A549 (cell line): ENCODE measurements at regions not wholly inside any gene's neighbourhood (a gene's known extent, or its start where the extent isn't known, plus 50 kb on each side); places are given as distances from the start of the nearest gene placed in this dataset.

ENCODE experiments used
- ATAC-seq, 2 experiments: fragments of 200-7000 bp in 1 of 2; fragments of >200 bp in 1 of 2; cut with Nextera tagmentation in 1 of 2; cut with Tn5 transposase in 1 of 2; 3 replicates each; pipeline versions ENCODE4 v1.8.0 to v1.9.1; 2018 to 2020; ENCODE audit warnings: mild to moderate bottlenecking in 1 of 2, moderate library complexity in 1 of 2
- CTCF ChIA-PET: fragments of 300-600 bp; sonication (Branson Sonifier 250); formaldehyde crosslinking; extraction: SDS; loops from one replicate; lab custom pipeline; 2021; ENCODE audit warnings: antibody characterized with exemption, inconsistent platforms; lab: Yijun Ruan, JAX
- POLR2A ChIA-PET: fragments of 350-600 bp; formaldehyde crosslinking; extraction: SDS; loops from one replicate; lab custom pipeline; 2021; ENCODE audit warnings: antibody characterized with exemption, inconsistent platforms; lab: Yijun Ruan, JAX
- DNase-seq, 2 experiments: peaks; one replicate each; pipeline versions ENCODE4 v3.0.0 to v3.0.0-alpha.2; 2011 to 2016; ENCODE audit warnings: low read depth in 1 of 2, low spot score in 1 of 2
- FAIRE-seq: peaks from 2 replicates; lab custom pipeline; 2011; peaks lifted over from hg19 to GRCh38; lab: Jason Lieb, UNC
- H3K27ac ChIP-seq, 2 experiments: fragments of >200 bp; sonication (Bioruptor Twin); formaldehyde crosslinking; 3 replicates each; pipeline ENCODE4 v1.5.1; 2016 to 2017
- H3K4me1 ChIP-seq: fragments of >200 bp; sonication (Bioruptor Twin); formaldehyde crosslinking; 3 replicates; pipeline ENCODE4 v1.6.1; 2016
- H3K4me2 ChIP-seq: fragments of >200 bp; sonication (Bioruptor Twin); formaldehyde crosslinking; 3 replicates; pipeline ENCODE4 v1.6.1; 2016
- H3K4me3 ChIP-seq: fragments of >200 bp; sonication (Bioruptor Twin); formaldehyde crosslinking; 3 replicates; pipeline ENCODE4 v1.5.1; 2016
- H3K9me3 ChIP-seq: fragments of >200 bp; sonication (Bioruptor Twin); formaldehyde crosslinking; 3 replicates; pipeline ENCODE4 v1.6.1; 2016
- CHD2 ChIP-seq: fragments of 150-350 bp; IDR thresholded peaks from 2 replicates; pipeline ENCODE4 v1.6.1; 2014; ENCODE audit warnings: low read length; ENCODE audit not compliant: partially characterized antibody
- CTCF ChIP-seq: fragments of >200 bp; sonication (Bioruptor Twin); formaldehyde crosslinking; IDR thresholded peaks from 3 replicates; pipeline ENCODE4 v1.5.1; 2016
- E2F6 ChIP-seq: IDR thresholded peaks from 2 replicates; pipeline ENCODE4 v1.6.1; 2012; ENCODE audit warnings: low read depth, borderline replicate concordance
- EHF ChIP-seq: fragments of 250-450 bp; sonication (Bioruptor Pico); IDR thresholded peaks from 2 replicates; pipeline ENCODE4 v1.5.0; 2020; ENCODE audit warnings: mild to moderate bottlenecking
- EHMT2 ChIP-seq: fragments of 200-600 bp; sonication (generic); IDR thresholded peaks from 2 replicates; pipeline ENCODE4 v1.6.1; 2016; ENCODE audit warnings: antibody characterized with exemption, low read depth, mild to moderate bottlenecking, moderate library complexity
- FOSB ChIP-seq: fragments of 250-450 bp; sonication (Bioruptor Pico); IDR thresholded peaks from 2 replicates; pipeline ENCODE4 v1.5.0; 2020; ENCODE audit warnings: mild to moderate bottlenecking, moderate library complexity
- FOSL2 ChIP-seq, 2 experiments: fragments of 450-650 bp in 1 of 2; fragments of >200 bp in 1 of 2; sonication (Bioruptor Twin) in 1 of 2; formaldehyde crosslinking; IDR thresholded peaks; 2 replicates each; pipeline versions ENCODE4 v1.5.0 to v1.6.1; 2016 to 2020; ENCODE audit warnings: mild to moderate bottlenecking in 1 of 2, moderate library complexity in 1 of 2
- GATA3 ChIP-seq: IDR thresholded peaks from 2 replicates; pipeline ENCODE4 v1.6.1; 2012; ENCODE audit warnings: borderline replicate concordance
- HEYL ChIP-seq: fragments of 250-450 bp; sonication (Bioruptor Pico); IDR thresholded peaks from 2 replicates; pipeline ENCODE4 v1.8.0; 2021; ENCODE audit warnings: mild to moderate bottlenecking, moderate library complexity
- HOXA7 ChIP-seq: fragments of 250-450 bp; sonication (Bioruptor Pico); IDR thresholded peaks from 2 replicates; pipeline ENCODE4 v1.5.0; 2020; ENCODE audit warnings: mild to moderate bottlenecking, moderate library complexity
- JUNB ChIP-seq: fragments of >200 bp; sonication (Bioruptor Twin); formaldehyde crosslinking; IDR thresholded peaks from 2 replicates; pipeline ENCODE4 v1.6.1; 2016
- MAX ChIP-seq: IDR thresholded peaks from 2 replicates; pipeline ENCODE4 v1.6.1; 2012
- RARB ChIP-seq: fragments of 250-450 bp; sonication (Bioruptor Pico); IDR thresholded peaks from 2 replicates; pipeline ENCODE4 v1.8.0; 2021; ENCODE audit warnings: mild to moderate bottlenecking, moderate library complexity
- USF2 ChIP-seq: fragments of 450-650 bp; IDR thresholded peaks from 2 replicates; pipeline ENCODE4 v1.6.1; 2014; ENCODE audit warnings: antibody characterized with exemption
- ZFP36 ChIP-seq: fragments of 450-650 bp; IDR thresholded peaks from 2 replicates; pipeline ENCODE4 v1.6.1; 2014; ENCODE audit warnings: borderline replicate concordance; ENCODE audit not compliant: partially characterized antibody
- WGBS: methylation state at CpG from one replicate; pipeline ENCODE4 v1.1.6; 2017; ENCODE audit errors: missing lambda C conversion rate; 5-methylcytosine and 5-hydroxymethylcytosine counted together
- TF ChIP-seq, protein P1 (sequence below): fragments of >200 bp; sonication (Bioruptor Twin); formaldehyde crosslinking; IDR thresholded peaks from 3 replicates; pipeline ENCODE4 v1.6.1; 2016
- TF ChIP-seq, protein P2 (sequence below): fragments of >200 bp; sonication (Bioruptor Twin); formaldehyde crosslinking; IDR thresholded peaks from 2 replicates; pipeline ENCODE4 v1.6.1; 2016

DNA sequence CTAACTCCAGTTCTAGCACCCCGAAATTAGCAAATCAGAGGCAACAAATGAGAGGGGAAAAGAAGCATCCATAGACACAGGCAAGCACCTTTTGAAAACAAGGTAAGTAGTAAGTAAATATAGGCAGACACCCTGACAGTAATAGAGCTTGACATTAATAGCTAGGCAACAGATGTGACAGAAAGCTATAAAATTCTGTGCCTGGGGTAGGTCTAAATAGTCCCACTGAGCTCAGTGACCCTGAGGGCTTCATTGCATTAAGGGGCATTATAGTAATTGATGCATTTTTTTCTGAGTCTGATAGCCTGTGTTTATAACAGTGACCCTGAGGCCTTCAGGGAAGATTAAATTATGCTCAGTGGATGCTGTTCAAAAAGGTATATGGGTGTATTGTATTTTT lies 197.1 kb downstream of the HIPK3 start:
- WGBS, result 91% methylated on average over 1 of the region's 1 CpG
- DNase-seq, result no peak
- Histone ChIP-seq H3K4me3 (no peak overlapping the region), H3K4me1 (peaks cover 37% of the 10 kb centered on the region), H3K4me2 (peak overlapping the region; percentile 61; the same call in 1 of the 3 replicates), H3K27ac (peak overlapping the region in 1 of 2 experiments; percentile 66; a peak in 3 of 6 replicates), H3K9me3 (no peaks in the 10 kb centered on the region)
- POLR2A ChIA-PET, result no interaction called here
- no peak for TF ChIP-seq GATA3
- TF ChIP-seq RARB, result no peak
- TF ChIP-seq HOXA7, result no peak
- no peak for TF ChIP-seq CHD2
- TF ChIP-seq, all 56 proteins: peak for 0
- CTCF ChIA-PET, result no interaction called here
- no peak for ATAC-seq
- no peak for FAIRE-seq

DNA sequence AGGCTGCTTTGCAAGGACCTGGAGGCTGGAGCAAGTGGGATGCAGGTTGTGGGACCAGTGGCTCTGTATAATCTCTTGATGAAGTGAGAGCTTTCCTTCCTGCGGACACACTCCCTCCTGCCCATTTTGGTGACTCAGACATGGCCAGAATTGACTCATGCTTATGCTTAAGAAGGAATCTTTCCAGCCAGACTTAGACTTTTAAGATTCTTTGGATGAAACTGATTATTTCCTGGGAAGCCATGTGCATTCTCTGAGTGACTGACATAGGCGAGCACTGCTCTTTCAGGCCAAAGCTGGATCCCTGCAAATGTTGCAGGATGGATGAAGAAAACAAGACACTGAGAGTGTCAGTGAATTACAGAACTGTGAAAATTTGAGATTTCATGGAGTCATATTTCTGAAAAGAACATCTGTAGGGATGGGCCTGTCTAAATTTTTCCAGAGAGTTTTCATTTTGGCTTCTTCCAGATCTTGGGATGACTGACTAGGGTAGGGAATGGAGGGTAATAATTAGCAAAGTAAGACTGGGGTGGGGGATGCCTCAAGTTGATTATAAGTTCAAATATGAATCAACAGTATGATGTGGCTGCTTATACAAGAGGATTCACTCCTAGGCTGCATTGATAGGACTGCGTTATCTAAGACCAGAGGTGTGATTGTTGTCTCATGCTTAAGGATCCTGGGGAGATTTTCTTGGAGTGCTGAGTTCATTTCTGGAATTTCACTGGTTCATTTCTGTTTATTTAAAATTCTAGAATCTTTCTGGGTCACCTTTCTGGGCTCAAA lies 195.8 kb downstream of the HIPK3 start:
- 15% methylated on average over 3 of the region's 3 CpGs for WGBS
- POLR2A ChIA-PET, result no interaction called here
- Histone ChIP-seq H3K9me3 (no peaks in the 10 kb centered on the region), H3K4me2 (peak overlapping the region; percentile 61), H3K27ac (peak overlapping the region; percentile 37 to 66; a peak in 5 of 6 replicates), H3K4me3 (no peak overlapping the region), H3K4me1 (peaks cover 44% of the 10 kb centered on the region)
- DNase-seq, result peak; percentile 22 to 50
- FAIRE-seq, result no peak
- ATAC-seq, result peak; percentile 84 to 87
- TF ChIP-seq, protein P1, sequence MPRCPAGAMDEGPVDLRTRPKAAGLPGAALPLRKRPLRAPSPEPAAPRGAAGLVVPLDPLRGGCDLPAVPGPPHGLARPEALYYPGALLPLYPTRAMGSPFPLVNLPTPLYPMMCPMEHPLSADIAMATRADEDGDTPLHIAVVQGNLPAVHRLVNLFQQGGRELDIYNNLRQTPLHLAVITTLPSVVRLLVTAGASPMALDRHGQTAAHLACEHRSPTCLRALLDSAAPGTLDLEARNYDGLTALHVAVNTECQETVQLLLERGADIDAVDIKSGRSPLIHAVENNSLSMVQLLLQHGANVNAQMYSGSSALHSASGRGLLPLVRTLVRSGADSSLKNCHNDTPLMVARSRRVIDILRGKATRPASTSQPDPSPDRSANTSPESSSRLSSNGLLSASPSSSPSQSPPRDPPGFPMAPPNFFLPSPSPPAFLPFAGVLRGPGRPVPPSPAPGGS, result no peak
- TF ChIP-seq GATA3, result no peak; the same call in 1 of the 2 replicates
- TF ChIP-seq FOSL2 (IDR thresholded peaks at IDR 0.05), result peak; percentile 75
- peak; percentile 75 for TF ChIP-seq FOSL2 (CRISPR knock-in tag; IDR thresholded peaks at IDR 0.05)
- TF ChIP-seq JUNB, result 0 out of 2 replicates have a peak, but pooled peaks have one; percentile 49
- no peak for TF ChIP-seq MAX
- CTCF ChIA-PET, result no interaction called here

DNA sequence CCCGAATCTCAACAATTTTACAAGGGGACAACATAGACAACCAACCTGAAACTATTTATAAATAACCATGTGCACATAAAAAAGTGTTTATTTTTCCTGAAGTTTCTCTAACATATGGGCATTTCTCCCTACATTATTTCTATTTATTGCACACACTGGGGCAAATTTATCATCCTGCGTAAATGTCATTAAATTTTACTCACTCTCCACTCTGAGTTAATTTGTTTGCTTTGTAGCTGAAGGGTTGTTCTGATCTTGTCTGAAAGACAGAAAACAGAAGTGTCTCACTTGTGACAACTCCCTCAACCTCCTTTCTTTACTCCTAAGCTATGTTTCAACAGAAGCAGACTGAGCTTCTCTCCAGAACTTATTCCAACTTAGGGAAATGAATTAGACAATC lies 194.2 kb downstream of the HIPK3 start:
- FAIRE-seq (no peak), DNase-seq (no peak), ATAC-seq (no peak)
- no peak overlapping the region for H3K4me2 ChIP-seq
- H3K4me3 ChIP-seq, result no peak overlapping the region
- CTCF ChIA-PET, result interaction anchor here (1.0 to 1.1 kb wide), 2 partner anchors 11 to 13 kb away, joined by 3 read pairs; no protein-coding TSS in a partner anchor
- H3K4me1 ChIP-seq, result peaks cover 45% of the 10 kb centered on the region
- peak overlapping the region in 1 of 2 experiments; percentile 29; a peak in 2 of 6 replicates for H3K27ac ChIP-seq
- TF ChIP-seq HOXA7, result no peak
- TF ChIP-seq CHD2, result no peak
- TF ChIP-seq, all 56 proteins: peak for 0
- H3K9me3 ChIP-seq, result no peaks in the 10 kb centered on the region
- POLR2A ChIA-PET, result no interaction called here
- 66% methylated on average over 2 of the region's 2 CpGs for WGBS

GRCh38 chr11:33449798-33450197 lies 192.6 kb downstream of the HIPK3 start:
- TF ChIP-seq JUNB, result 0 out of 2 replicates have a peak, but pooled peaks have one; percentile 25
- TF ChIP-seq GATA3, result peak; percentile 65; the same call in 1 of the 2 replicates
- no peak for TF ChIP-seq HEYL (CRISPR knock-in tag)
- WGBS, result 33% methylated on average over 3 of the region's 3 CpGs
- peak in 1 of 2 experiments; percentile 55 for DNase-seq
- no peaks in the 10 kb centered on the region for H3K9me3 ChIP-seq
- H3K4me3 ChIP-seq, result no peak overlapping the region
- peak overlapping the region in 1 of 2 experiments; percentile 49; a peak in 2 of 6 replicates for H3K27ac ChIP-seq
- peak overlapping the region; percentile 47 for H3K4me2 ChIP-seq
- peak in 1 of 2 experiments; percentile 26; a peak in 2 of 6 replicates for ATAC-seq
- ChIA-PET CTCF (no interaction called here), POLR2A (no interaction called here)
- FAIRE-seq, result no peak
- peaks cover 60% of the 10 kb centered on the region for H3K4me1 ChIP-seq

GRCh38 chr11:33448461-33449130 lies 191.4 kb downstream of the HIPK3 start:
- FAIRE-seq (no peak), ATAC-seq (no peak), DNase-seq (no peak)
- Histone ChIP-seq H3K27ac (no peak overlapping the region), H3K4me1 (peaks cover 57% of the 10 kb centered on the region), H3K4me3 (no peak overlapping the region), H3K9me3 (no peaks in the 10 kb centered on the region), H3K4me2 (no peak overlapping the region)
- ChIA-PET POLR2A (interaction anchor here (0.6 kb wide), 1 partner anchor 295 kb away, joined by 5 read pairs; no protein-coding TSS in a partner anchor), CTCF (no interaction called here)
- WGBS, result 77% methylated on average over 5 of the region's 5 CpGs
- TF ChIP-seq FOSL2 (IDR thresholded peaks at IDR 0.05) (no peak), FOSL2 (CRISPR knock-in tag; IDR thresholded peaks at IDR 0.05) (no peak), EHF (CRISPR knock-in tag) (no peak), CTCF (no peak), JUNB (no peak), EHMT2 (no peak), ZFP36 (no peak), E2F6 (no peak), USF2 (no peak), FOSB (CRISPR knock-in tag) (no peak), HEYL (CRISPR knock-in tag) (no peak)
- TF ChIP-seq, protein P2, sequence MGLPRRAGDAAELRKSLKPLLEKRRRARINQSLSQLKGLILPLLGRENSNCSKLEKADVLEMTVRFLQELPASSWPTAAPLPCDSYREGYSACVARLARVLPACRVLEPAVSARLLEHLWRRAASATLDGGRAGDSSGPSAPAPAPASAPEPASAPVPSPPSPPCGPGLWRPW, result no peak
